Activated naive CD4-positive, alpha-beta T cell treated with anti-CD3 and anti-CD28 coated beads for 36 hours (primary cell): ENCODE measurements at regions not wholly inside any gene's neighbourhood (a gene's known extent, or its start where the extent isn't known, plus 50 kb on each side); places are given as distances from the start of the nearest gene placed in this dataset.

Experiments
- CTCF ChIA-PET: fragments of 350-600 bp; sonication (Branson Sonifier 250); formaldehyde crosslinking; loops from one replicate; lab custom pipeline; 2021; ENCODE audit warnings: antibody characterized with exemption; lab: Charles Lee
- DNase-seq: peaks from one replicate; pipeline ENCODE4 v3.0.0-alpha.2; 2020
- H3K27ac Mint-ChIP-seq: one replicate; pipeline ENCODE4 v1.8.0; 2021; ENCODE audit warnings: mild to moderate bottlenecking, mixed read lengths
- H3K27me3 Mint-ChIP-seq: one replicate; pipeline ENCODE4 v1.8.0; 2021; ENCODE audit warnings: low read depth, mixed read lengths
- H3K36me3 Mint-ChIP-seq: one replicate; pipeline ENCODE4 v1.8.0; 2021; ENCODE audit warnings: low read depth, mixed read lengths
- H3K4me1 Mint-ChIP-seq: one replicate; pipeline ENCODE4 v1.8.0; 2021; ENCODE audit warnings: low read depth, mixed read lengths
- H3K4me3 Mint-ChIP-seq: one replicate; pipeline ENCODE4 v1.8.0; 2021; ENCODE audit warnings: mild to moderate bottlenecking, moderate library complexity, mixed read lengths
- H3K9me3 Mint-ChIP-seq: one replicate; pipeline ENCODE4 v1.8.0; 2021; ENCODE audit warnings: mixed read lengths
- intact Hi-C: fragments of 100-400 bp; cut with micrococcal nuclease; formaldehyde crosslinking; loops from one replicate; pipeline ENCODE4 v1.15.1; 2023

DNA sequence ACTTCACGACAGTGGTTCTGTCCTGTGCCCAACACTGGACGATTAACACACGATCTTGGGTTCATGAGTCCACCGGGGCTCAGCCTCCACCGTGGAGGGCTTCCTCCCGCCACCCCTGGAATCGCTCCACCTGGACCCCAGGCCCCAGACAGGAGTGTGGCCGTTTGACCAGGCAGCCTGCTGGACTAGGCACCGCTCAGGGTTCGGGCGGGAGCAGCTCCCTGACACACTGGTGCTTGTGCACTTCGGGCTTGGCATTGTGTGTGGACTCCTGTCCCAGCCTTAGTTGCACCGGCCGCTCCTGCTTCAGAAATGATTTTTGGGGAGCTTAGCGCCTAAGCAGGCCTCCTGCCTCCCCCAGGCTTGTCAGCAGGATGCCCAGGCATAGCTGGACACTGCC lies 617.4 kb upstream of the SALL3 start:
- Mint-ChIP-seq H3K27me3 (no peaks in the 10 kb centered on the region), H3K4me3 (no peak overlapping the region), H3K27ac (no peak overlapping the region), H3K9me3 (peaks cover 2% of the 10 kb centered on the region), H3K36me3 (no peaks in the 10 kb centered on the region), H3K4me1 (no peaks in the 10 kb centered on the region)
- intact Hi-C loops: no loop called here
- DNase-seq: no peak
- CTCF ChIA-PET: no interaction called here

DNA sequence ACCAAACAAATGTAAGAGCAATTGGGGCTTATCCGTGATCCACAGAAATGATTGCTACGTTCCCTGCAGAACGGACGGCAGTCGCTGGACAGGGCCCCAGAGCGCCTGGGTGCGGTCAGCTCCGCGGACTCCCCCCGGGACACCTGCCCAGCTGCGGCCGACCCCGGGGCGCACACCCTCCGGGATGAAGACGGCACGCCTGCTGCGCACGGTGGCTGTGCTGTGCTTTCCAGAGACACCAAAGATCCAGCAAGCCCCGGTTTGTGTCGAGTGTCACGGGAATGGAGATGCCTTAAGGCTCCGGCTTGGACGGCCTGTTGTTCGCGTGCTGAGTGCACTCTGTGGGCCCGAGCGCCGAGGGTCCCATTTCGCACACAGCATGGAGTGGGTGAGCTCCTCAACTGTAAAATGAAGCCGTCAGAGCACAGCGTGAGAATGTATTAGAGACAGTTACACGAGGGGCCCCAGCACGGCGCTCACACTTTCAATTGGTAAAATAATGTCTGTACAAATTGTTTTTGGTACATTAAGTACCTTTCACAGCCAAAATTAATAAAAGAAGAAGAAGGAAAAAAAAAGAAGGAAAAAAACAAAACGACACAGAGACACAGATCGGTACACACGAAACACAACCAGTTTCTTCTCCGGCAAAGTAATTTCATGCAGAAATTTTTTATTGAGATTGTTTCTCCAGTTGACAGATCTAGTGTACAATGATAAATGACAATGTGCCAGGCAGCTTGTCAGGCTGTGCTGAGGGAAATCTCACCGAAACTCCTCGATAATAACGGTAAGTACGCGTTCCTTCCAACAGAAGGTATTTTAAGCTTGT lies 615.8 kb upstream of the SALL3 start:
- Mint-ChIP-seq H3K36me3 (no peaks in the 10 kb centered on the region), H3K27me3 (no peaks in the 10 kb centered on the region), H3K27ac (no peak overlapping the region), H3K4me1 (no peaks in the 10 kb centered on the region), H3K4me3 (no peak overlapping the region), H3K9me3 (peaks cover 2% of the 10 kb centered on the region)
- CTCF ChIA-PET: no interaction called here
- intact Hi-C loops: no loop called here
- no peak for DNase-seq

DNA sequence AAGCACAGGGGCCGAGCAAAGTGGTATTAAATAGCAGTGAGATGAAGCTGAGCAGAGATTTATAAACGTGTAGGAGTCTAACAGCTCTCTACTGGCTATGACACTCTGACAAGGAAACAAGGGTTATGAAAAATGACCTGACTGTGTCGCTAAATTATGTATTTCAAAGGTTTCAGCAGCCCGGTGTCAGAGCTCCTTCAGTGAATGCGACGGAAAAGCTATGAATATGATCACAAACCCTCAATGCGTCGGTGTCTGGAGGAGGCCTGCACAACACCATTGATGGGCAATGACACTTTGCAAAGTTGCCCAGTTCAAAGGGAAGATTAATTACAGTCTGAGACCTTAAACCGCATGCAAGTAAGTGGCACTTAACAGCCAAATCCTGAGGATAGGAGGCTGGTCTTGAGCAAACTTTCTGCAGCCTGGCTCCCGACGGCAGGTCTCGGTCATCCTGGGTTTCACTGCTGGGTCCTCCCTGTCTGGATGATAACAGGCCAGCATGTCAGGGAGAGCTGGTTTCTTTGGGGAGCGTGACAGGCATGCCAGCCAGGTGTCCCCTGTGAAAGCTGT lies 615.1 kb upstream of the SALL3 start:
- no peak overlapping the region for H3K4me3 Mint-ChIP-seq
- no peaks in the 10 kb centered on the region for H3K4me1 Mint-ChIP-seq
- no peaks in the 10 kb centered on the region for H3K36me3 Mint-ChIP-seq
- no peak for DNase-seq
- intact Hi-C loops: no loop called here
- CTCF ChIA-PET: no interaction called here
- H3K27me3 Mint-ChIP-seq: no peaks in the 10 kb centered on the region
- no peak overlapping the region for H3K27ac Mint-ChIP-seq
- H3K9me3 Mint-ChIP-seq: peaks cover 2% of the 10 kb centered on the region

DNA sequence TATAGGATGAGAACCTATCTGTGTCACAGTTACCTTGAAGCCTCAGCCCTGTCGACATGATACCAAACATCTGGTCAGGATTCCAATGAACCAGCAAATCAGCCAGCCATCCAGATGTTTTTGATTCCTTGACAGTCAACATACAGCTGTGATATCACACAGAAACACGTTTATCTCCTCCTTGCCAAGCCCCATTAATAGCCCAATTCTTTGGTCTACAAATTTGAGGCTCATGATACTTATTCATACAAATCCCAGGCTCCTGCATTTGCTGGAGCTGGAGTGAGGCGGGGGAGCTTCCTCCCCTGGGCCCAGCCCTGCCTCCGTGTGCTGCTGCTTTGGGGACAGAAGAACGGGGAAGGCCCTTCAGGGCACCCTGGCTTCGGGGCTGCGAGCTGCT lies 611.6 kb upstream of the SALL3 start:
- H3K9me3 Mint-ChIP-seq: no peaks in the 10 kb centered on the region
- intact Hi-C loops: no loop called here
- no peak for DNase-seq
- CTCF ChIA-PET: no interaction called here
- H3K4me1 Mint-ChIP-seq: no peaks in the 10 kb centered on the region
- H3K27ac Mint-ChIP-seq: no peak overlapping the region
- no peaks in the 10 kb centered on the region for H3K27me3 Mint-ChIP-seq
- no peak overlapping the region for H3K4me3 Mint-ChIP-seq
- H3K36me3 Mint-ChIP-seq: no peaks in the 10 kb centered on the region

DNA sequence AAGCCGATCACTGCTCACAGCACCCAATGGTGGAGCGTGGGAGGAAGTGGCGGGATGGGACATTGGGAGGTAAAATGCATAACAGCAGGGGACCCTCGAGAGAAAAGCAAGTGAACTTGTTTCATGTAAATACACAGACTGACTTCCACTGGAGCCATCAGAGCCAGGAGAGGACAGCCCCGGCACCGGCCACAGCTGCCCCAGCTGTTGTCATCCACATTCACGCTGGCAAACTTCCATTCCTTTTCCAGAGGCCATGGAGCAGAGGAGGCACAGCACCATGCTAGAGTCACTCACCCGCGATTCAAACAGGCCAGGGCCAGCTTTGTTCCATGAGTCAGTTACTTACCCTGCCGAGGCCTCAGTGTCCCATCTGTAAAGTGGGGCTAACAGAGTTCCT lies 610.9 kb upstream of the SALL3 start:
- Mint-ChIP-seq H3K9me3 (no peaks in the 10 kb centered on the region), H3K27ac (no peak overlapping the region), H3K4me1 (no peaks in the 10 kb centered on the region), H3K4me3 (no peak overlapping the region), H3K27me3 (no peaks in the 10 kb centered on the region), H3K36me3 (no peaks in the 10 kb centered on the region)
- CTCF ChIA-PET: no interaction called here
- intact Hi-C loops: no loop called here
- DNase-seq: no peak

DNA sequence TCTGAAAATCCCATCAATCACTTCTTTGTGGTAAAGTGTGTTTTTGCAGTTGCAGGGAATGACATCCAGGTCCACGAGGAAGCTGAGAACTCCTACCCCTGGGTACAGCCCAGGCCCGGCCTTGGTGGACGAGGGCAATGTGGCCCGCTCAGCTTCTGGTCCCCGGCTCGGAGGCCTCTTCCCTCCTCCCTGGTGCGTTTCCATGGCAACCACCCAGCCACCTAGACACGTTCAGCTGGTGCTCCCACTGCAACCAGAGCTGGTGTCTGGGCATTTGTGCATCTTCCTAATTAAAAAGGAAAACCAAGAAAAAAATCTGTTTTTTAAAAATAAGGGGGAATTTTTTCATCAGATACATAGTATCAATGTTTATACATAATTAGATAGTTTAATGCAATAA lies 603.6 kb upstream of the SALL3 start:
- Mint-ChIP-seq H3K36me3 (no peaks in the 10 kb centered on the region), H3K27me3 (no peaks in the 10 kb centered on the region), H3K9me3 (no peaks in the 10 kb centered on the region), H3K27ac (no peak overlapping the region), H3K4me3 (no peak overlapping the region), H3K4me1 (no peaks in the 10 kb centered on the region)
- intact Hi-C loops: no loop called here
- DNase-seq: no peak
- CTCF ChIA-PET: no interaction called here

DNA sequence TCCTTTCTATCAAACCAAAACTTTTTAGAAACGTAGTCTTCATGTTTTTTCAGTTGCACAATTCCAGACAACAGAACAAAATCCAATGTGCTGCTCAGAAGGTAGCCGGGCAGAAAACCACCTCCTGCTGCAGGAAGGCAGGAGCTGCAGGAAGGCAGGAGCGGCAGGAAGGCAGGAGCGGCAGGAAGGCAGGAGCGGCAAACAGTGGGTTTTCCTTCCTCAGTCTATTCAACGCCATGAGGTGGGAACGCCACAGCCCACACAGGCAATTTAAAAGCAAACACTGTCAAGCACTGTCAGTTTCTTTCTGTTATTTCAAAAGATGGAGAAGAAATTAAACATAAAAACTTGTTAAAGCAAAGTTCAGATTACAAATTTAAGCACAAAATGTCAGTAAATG lies 601.2 kb upstream of the SALL3 start:
- no peak overlapping the region for H3K27ac Mint-ChIP-seq
- H3K4me1 Mint-ChIP-seq: no peaks in the 10 kb centered on the region
- no peak overlapping the region for H3K4me3 Mint-ChIP-seq
- H3K27me3 Mint-ChIP-seq: no peaks in the 10 kb centered on the region
- no peaks in the 10 kb centered on the region for H3K9me3 Mint-ChIP-seq
- CTCF ChIA-PET: no interaction called here
- no peak for DNase-seq
- H3K36me3 Mint-ChIP-seq: no peaks in the 10 kb centered on the region
- intact Hi-C loops: no loop called here

DNA sequence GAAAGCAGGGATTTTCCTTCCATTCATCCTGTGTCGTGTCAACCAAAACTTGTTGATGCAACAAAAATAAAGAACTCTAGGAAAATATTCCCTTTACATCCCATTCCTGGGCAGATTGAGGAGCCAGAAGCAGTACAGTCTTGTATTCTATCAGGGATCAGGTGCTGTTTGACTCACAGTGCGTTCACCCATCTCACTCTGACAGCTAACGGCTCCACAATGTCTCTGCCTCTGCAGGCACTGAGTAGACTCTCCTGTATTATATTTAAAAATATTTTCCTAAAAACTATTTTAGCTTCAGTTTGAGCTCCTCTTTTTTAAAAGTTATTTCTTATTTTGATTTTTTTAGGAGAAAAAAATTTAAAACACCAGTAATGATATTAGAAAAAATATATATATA lies 600.6 kb upstream of the SALL3 start:
- CTCF ChIA-PET: no interaction called here
- Mint-ChIP-seq H3K9me3 (no peaks in the 10 kb centered on the region), H3K27me3 (no peaks in the 10 kb centered on the region), H3K4me1 (no peaks in the 10 kb centered on the region), H3K36me3 (no peaks in the 10 kb centered on the region), H3K27ac (no peak overlapping the region), H3K4me3 (no peak overlapping the region)
- intact Hi-C loops: no loop called here
- DNase-seq: no peak

DNA sequence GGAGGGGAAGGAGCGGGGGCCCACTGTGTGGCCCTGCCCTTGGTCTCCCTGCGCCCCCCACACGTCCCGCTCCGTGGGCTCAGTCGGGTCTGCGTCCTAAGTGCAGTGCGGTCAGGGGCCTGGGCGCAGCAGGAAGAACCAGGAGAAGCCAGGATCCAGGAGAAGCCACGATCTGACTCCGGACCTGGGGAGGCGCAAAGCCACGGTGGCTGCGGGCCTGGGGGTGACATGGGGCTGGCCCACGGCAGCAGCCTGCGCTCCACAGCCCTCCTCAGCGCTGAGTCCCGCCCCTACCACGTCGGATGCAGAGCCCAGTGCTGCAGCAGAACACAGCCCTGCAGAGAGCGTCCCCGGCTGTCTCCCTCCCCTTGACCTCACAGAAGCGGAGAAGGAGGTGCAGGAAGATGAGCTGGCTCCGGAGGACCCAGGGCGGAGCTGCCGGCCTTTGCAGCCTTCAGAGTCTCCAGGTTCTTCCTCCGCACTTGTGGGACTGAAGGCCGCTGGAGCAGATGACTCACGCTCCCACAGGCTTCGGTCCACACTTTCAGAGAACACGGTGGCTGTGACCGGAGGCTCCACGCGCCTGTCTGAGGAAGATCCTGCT lies 589.2 kb upstream of the SALL3 start:
- H3K27me3 Mint-ChIP-seq: peaks cover 3% of the 10 kb centered on the region
- no peaks in the 10 kb centered on the region for H3K4me1 Mint-ChIP-seq
- peaks cover 10% of the 10 kb centered on the region for H3K9me3 Mint-ChIP-seq
- intact Hi-C loops: no loop called here
- no peak for DNase-seq
- H3K4me3 Mint-ChIP-seq: no peak overlapping the region
- no peak overlapping the region for H3K27ac Mint-ChIP-seq
- CTCF ChIA-PET: no interaction called here
- no peaks in the 10 kb centered on the region for H3K36me3 Mint-ChIP-seq

DNA sequence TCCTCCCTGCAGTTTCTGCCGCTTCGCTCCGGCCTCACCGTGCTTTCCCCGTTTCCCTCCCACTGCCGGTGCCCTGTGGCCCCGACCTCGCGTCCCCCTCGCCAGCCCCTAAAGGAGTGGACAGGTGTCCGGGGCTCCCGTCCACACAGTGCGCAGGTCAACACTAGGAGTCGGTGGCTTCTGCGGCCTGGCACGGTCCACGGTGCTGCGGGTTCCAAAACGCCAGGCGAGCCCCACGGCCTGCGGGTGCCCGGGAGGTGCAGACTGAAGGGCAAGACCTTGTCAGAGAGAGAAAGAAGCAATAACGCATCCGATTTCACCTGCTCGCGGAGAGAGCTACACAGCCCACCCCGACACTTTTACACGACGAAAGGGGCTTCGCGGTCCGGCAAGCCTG lies 588.7 kb upstream of the SALL3 start:
- no peak overlapping the region for H3K4me3 Mint-ChIP-seq
- H3K4me1 Mint-ChIP-seq: no peaks in the 10 kb centered on the region
- CTCF ChIA-PET: no interaction called here
- H3K36me3 Mint-ChIP-seq: no peaks in the 10 kb centered on the region
- peaks cover 3% of the 10 kb centered on the region for H3K27me3 Mint-ChIP-seq
- peaks cover 13% of the 10 kb centered on the region for H3K9me3 Mint-ChIP-seq
- DNase-seq: no peak
- intact Hi-C loops: no loop called here
- H3K27ac Mint-ChIP-seq: no peak overlapping the region

DNA sequence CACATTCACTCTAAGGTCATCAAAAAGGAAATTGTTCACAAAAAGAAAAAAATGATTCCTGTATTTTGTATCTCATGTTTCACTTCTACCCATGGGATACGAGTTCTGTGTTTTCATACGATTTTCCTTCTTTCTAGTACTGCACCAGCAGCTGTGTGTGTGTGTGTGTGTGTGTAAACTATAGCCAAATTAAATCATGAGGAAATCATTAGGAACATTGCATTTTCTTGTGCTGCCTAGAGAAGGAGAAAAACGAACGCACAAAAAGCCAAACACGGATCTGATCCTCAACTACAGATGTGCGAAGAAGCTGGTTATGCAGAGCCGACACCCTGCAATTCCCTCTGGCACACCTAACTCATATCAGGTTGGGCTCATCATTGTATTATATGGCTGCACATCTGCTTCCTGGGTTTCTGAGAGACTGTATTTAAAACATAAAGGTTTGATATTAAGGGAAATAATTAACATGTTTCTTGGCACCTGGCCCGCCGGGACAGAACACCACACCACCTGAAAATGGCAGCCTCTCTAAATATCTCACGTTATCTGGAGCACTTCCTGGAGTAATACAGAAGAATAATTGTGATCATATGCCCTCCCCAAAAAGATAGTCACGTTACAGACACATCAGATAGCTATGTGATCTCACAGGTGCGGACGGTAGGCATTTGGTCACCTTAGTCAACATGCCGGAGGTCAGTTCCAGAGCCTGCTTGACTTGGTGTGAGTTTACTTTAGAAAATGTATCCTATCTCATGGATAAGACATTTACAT lies 586.3 kb upstream of the SALL3 start:
- no peaks in the 10 kb centered on the region for H3K4me1 Mint-ChIP-seq
- no peaks in the 10 kb centered on the region for H3K36me3 Mint-ChIP-seq
- no peak overlapping the region for H3K4me3 Mint-ChIP-seq
- peaks cover 3% of the 10 kb centered on the region for H3K27me3 Mint-ChIP-seq
- intact Hi-C loops: no loop called here
- no peak overlapping the region for H3K27ac Mint-ChIP-seq
- no peak for DNase-seq
- CTCF ChIA-PET: no interaction called here
- H3K9me3 Mint-ChIP-seq: peaks cover 8% of the 10 kb centered on the region

DNA sequence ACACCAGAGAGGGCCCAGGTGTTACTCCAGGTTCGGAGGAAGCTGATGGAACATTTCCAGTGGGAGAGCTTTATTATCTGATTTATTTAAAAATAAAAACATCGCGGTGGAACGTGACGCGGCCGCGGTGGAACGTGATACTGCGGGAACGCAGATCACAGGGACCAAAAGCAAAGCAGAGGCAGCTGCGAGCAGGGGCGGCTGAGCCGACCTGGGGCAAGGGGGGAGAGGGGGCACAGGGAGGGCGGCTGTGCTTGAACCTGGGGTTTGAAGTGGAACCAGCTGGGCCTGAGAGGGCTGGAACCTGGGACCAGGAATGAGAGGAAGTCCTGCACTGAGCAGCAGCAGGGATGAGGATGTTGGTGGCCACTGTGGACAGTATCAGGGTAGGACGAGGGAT lies 583.5 kb upstream of the SALL3 start:
- no peaks in the 10 kb centered on the region for H3K4me1 Mint-ChIP-seq
- H3K27me3 Mint-ChIP-seq: no peaks in the 10 kb centered on the region
- H3K4me3 Mint-ChIP-seq: no peak overlapping the region
- CTCF ChIA-PET: no interaction called here
- no peak for DNase-seq
- H3K36me3 Mint-ChIP-seq: no peaks in the 10 kb centered on the region
- H3K27ac Mint-ChIP-seq: no peak overlapping the region
- H3K9me3 Mint-ChIP-seq: peaks cover 3% of the 10 kb centered on the region
- intact Hi-C loops: no loop called here
